OCI-LY7 (cell line): ENCODE measurements at regions not wholly inside any gene's neighbourhood (a gene's known extent, or its start where the extent isn't known, plus 50 kb on each side); places are given as distances from the start of the nearest gene placed in this dataset.

Experiments
- CTCF ChIP-seq: fragments of 200-600 bp; sonication (generic); conservative IDR thresholded peaks from 2 replicates; pipeline ENCODE4 v1.5.1; 2014; ENCODE audit warnings: mild to moderate bottlenecking, antibody characterized with exemption, low read length, moderate library complexity, mixed read lengths
- EZH2phosphoT487 ChIP-seq: fragments of 200-600 bp; sonication (generic); IDR thresholded peaks from 2 replicates; pipeline ENCODE4 v1.6.1; 2018; ENCODE audit warnings: low read depth, borderline replicate concordance, mild to moderate bottlenecking, mixed run types, antibody characterized with exemption, low read length, moderate library complexity, mixed read lengths

- TF ChIP-seq CTCF (no peak), EZH2phosphoT487 (no peak)
Measured at GRCh38 chr9:25322142-25322541, 356.1 kb downstream of the TUSC1 start.
